GM21360 (cell line): ENCODE measurements at regions not wholly inside any gene's neighbourhood (a gene's known extent, or its start where the extent isn't known, plus 50 kb on each side); places are given as distances from the start of the nearest gene placed in this dataset.

ENCODE experiments used
- ATAC-seq: cut with Tn5 transposase; IDR thresholded peaks from one replicate; pipeline ENCODE4 v1.9.1; 2021; ENCODE audit warnings: mild to moderate bottlenecking, moderate library complexity; ENCODE audit not compliant: unreplicated experiment

DNA sequence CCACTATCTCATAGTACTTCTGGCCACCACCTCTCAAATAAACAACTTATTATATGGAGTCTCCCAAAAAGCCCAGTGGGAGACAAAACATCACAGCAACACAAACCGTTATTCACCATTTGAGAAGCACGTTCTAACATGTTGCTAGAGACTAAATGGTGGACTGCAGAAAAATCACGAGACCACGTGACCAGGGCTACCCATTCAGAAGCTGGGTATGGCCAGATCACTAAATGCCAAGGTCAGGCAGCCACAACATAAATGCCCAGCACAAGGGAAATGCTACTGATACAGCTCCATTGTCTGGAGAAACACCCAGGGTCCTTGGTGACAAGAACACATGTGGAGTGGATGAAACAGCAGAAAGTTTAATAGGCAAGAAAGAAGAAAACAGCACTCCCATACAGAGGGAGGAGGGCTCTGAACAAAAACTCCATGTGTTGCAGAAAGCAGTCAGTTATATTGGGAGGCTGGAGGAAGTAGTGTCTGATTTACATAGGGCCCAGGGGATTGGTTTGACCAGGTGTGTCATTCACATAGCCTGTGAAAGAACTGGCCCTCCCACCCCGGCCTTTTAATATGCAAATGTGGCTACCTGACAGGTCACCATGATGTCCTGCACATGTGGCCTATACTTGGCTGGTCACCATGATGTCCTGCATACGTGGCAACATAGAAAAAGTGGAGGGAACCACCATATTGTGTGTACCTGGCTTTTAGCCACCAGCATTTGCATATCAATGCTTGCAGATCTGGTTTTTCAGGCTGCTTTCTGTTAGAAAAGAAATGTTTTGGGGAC, 97.2 kb downstream of the TRIM36 start:
- no peak for ATAC-seq

DNA sequence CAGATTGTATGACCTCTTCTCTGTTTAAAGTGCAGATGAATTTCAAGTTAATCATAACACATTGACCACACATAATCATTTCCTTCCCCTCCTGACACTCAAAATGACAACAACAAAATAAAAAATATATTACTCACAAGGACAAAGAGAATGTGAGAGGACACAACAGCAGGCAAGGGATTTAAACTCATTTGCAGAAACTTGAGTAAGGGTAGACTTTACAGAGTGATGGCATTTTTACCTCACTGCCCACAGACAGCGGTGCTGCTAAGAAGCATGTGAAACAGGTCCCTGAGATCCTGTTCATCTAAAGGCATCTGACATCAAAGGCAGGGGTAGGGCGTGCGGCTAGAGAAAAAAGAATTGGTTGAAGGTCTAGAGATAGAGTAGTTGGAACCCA, 99.0 kb downstream of the TRIM36 start:
- no peak for ATAC-seq

DNA sequence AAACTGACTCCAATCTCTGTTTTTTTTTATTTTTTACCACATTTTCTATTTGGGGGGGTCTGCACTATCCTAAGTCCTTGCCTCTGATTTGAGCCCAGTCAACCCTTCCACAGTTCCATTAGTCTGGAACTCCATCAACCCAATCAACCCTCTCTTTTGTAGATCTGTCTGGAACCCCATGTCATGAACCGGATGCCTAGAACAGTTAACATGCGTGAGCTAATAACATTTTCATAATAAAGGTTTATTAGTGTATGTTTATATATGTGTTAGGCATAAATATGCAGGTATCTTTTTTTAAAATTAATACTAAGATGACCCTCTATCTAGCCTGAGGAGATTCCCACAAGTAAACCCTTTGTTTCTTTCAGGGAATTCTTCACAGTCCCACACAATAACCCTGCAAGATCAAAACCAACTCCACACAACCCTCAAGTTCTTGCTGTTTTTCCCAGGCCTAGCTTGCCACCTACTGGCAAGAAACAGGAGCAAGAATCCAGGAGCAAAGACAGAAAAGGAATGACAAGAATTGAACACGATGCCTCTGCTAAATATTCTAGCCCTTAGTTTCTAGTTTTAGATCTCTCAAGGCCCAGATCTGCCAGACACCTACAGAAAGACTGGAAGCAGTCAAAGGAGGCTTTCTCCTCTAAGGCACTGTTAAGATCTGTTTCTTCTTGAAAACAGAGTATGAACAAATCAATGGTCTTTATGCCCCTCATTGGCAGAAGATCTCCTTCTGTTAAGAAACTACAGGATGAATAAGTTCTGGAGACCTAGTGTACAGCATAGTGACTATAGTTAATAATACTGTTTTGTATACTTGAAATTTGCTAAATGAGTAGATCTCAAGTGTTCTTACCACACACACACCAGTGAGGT, 100.4 kb downstream of the TRIM36 start:
- ATAC-seq = peak; percentile 50

DNA sequence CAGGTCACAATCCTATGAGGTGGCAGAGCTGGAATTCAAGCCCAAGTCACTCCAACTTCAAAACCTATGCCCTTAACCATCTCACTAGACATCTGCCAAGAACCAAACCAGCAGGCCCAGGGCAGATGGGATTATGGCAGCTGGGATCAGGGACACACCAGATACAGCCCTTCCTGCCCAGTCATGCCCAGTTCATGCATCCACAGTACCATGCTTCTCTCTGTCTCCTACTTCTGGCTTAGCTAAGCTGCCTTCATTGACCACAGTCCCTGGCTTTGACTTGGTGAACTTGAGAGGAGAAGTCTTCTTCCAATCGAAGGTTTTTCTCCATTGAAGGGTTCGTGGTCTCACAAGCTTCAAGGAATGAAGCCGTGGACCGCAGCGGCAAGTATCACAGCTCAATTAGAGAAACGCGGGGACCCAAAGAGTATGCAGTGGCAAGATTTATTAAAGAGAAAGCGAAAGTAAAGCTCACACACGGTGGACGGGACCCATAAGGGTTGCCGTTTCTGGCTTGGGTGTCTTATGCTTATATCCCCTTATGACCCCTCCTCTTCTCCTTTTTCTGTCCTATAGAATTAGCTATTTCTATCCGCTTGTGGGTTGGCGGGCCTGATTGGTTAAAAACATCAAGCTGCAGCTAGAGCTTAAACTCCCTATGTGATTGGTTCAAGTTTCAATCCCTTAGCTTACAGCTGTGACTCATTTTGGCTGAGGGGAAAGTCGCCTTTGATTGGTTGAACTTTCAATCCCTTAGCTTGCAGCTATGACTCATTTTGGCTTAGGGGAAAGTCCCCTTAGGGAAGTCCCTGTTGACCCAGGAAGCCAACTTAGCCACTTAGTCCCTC, 101.2 kb downstream of the TRIM36 start:
- peak; percentile 73 for ATAC-seq

DNA sequence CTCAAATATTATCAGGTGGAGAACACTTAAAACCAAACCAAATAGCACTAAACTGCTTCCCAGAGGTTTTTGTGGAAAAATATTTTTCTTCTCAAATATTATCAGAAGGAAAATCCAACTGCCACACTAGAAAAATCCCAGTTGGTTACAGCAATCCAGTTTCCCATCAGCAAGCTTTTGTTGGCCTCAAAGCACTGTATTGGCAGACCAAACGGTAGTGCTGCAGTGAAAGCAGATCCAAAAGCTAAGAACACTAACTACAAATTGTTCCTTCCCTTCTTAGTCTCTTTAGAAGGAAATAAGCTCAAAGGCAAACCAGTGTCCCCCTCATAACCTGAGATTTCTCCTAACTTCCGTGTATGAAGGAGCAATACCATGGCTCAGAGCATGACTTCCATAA, 105.3 kb downstream of the TRIM36 start:
- no peak for ATAC-seq

DNA sequence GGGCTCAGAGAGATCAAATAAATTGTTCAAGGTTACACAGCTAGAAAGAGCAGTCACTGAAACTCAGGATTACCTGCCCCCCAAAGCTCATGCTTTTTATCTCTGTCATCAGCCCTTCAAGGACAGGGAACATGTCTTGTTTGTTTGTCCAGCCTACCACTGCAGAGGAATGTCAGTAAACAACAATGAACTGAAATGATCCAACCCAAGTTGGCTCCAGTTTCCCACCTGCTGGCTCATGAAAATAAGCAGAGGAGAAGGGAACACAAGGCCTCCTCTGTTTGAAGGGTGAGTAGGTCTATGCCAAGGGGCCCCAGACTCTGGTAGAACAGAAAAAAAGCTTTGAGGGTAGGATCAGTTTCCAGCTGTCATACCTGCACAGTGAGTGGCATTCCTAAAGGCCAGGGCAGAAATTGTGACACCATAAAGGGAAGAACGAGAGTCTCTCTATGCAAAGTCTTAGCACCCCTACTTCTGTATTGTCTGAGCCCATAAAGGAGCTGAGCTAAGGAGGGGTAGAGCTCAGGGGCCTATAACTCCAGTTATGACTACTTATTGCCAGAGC, 115.2 kb downstream of the TRIM36 start:
- ATAC-seq = no peak

DNA sequence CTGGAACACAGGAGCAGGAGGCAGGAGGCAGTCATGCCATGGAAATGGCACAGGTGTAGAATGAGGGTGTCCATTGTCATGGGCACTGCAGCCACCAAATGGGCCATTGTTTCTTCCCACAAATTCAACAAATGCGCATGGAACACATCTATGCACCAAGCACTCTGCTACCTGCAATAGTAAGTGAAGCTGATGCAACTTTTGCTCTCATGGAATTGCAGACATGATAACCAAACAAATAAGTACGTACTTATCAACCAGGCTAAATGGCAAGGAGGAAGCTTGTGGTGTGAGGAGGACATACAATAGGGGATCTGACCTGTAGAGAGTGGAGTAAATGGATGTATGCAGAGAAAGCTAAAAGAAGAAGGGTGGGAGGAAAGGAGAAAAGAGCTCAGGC, 116.8 kb downstream of the TRIM36 start:
- ATAC-seq = no peak

DNA sequence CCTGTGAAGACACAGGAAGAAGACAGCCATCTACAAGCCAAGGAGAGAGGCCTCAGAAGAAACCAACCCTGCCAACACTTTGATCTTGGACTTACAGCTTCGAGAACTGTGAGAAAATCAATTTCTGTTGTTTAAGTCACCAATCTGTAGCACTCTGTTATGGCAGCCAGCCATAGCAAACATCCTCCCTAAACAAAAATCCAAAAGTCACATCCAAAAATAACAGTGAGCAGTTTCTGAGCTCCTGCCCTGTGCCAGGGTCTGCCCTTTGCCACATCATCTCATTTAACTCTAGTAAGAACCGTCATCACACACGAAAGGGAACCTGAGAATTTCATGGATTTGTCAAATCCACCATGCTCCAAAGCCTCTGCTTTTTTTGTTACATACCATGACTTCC, 118.8 kb downstream of the TRIM36 start:
- ATAC-seq = no peak

DNA sequence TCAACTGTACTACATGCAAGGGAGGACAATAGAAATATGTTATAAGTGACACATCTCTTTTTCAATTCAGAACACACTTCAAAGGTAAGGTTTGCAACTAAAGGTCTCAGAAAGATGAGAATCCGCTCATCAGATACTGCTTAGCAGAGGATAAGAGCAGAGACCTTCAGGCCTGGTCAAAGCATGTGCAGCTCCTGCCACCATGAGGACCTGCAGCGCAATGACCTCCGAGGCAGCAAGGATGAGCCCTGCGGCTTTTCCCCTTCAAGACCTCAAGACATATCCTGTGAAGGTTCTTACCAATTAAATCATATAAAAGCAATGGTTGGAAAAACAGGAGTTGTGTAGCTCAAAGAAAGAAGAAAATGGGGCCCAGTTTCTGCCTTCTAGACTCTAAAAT, 135.8 kb downstream of the TRIM36 start:
- ATAC-seq = no peak

DNA sequence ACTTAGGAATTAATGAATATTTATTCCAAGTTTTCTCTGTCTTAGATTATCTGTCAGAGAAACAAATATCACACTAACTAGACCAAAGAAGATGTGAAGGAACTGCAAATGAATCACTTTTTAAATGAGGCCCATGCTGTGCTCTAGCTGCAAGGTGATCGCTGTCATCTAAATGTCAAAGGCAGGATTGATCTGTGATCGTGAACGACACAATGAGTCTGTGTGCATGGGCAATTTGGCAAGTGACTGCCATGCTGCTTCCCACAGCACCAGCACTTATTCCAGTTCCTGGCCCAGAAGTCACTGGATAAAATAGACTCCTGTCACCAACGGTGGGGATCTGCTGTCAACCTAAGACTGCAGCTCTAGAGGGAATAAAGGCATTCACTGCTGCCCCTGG, 141.2 kb downstream of the TRIM36 start:
- ATAC-seq = no peak

DNA sequence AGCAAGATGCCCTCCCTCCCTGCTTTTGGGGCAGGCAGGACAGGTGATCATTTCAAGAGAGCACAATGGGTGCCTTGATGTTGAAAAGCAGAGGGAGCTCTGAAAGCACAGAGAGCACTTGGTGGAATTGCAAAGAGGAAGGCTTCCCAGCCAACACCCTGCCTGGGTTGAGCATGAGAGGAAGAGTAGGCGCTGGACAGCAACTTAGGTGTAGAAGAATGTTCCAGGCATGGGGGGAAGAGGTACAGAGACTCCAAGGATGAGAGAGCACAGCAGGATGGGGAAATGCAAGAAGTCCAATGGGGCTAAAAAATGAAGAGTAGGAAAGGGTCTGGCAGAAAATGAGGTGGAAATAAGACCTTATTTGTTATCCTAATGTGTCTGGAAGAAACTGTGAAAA, 144.8 kb downstream of the TRIM36 start:
- no peak for ATAC-seq

DNA sequence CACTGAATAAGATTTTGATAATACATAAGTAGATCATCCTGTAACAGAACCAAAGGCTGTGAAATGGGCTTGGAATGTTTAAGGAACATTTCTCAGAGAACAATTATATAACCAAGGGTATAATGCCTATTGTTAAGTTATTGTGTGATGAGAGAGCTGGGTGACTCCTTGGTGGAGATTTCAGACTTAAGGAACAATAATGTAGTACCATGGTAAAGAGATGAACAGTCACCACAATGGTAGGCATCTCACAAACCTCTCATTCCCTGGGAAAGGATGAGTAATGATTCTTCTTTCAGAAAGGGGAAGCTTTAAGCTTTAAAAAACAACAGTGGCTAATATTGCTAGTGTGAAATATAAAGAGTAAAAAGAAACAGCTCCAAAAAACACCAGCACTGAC, 147.4 kb downstream of the TRIM36 start:
- ATAC-seq = no peak

DNA sequence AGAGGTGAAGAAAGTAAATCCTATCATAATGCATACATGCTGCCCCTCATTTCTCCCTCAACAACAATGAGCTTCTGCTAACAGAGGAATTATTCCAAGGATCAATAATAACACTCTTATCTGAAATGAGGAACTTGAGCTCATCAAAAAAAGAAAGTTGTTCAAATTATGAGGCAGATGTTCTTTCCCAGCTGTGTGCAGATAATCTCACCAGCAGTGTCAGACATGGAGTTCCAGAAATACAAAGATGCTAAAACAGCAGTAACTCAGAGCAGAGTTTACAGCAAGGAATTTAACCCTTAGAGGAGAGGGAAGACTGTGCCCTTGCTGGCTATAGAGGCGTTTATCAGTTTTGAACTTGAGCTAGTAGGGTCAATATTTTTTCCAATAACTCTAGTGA, 153.1 kb downstream of the TRIM36 start:
- ATAC-seq = no peak

DNA sequence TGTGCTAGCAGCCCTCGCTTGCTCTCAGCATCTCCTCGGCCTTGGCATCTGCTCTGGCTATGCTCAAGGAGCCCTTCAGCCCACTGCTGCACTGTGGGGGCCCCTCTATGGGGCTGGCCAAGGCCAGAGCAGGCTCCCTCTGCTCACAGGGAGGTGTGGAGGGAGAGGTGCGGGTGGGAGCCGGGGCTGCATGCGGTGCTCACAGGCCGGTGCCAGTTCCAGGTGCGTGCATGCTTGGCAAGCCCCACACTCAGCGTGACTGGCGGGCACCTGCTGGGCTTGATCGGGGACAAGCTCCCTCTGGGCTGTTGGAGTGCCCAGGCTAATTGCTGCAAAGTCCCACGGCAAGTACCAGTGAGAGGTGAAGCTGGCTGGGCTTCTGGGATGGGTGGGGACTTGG, 170.5 kb downstream of the TRIM36 start:
- no peak for ATAC-seq

DNA sequence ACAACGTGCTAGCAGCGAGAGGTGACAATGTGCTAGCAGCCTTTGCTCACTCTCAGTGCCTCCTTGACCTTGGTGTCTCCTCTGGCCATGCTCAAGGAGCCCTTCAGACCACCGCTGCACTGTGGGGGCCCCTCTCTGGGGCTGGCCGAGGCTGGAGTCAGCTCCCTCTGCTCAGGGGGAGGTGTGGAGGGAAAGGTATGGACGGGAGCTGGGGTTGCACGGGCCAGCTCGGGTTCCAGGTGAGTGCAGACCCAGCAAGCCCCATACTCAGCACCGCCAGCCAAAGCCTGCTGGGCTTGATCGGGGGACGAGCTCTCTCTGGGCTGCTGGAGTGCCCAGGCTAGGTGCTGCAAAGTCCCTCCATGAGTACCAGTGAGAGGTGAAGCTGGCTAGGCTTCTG, 180.2 kb downstream of the TRIM36 start:
- ATAC-seq = no peak

DNA sequence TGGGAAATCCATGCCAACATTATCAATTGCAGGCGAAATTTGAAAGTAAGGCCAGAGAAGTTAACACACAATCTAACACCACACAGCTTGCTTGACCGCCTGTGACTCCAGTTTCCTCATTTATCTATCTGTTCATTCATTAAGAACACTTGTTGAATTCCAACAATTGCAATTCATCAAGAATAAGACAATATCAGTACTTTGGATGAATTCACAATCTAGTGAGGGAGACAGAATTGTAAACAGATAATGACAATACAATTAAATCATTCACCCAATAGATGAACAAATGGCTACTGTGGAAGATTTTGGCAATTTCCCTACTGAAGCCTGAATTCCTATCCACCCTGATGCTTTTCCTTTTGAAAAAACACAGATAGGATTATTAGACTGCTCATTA, 181.6 kb downstream of the TRIM36 start:
- ATAC-seq = no peak

DNA sequence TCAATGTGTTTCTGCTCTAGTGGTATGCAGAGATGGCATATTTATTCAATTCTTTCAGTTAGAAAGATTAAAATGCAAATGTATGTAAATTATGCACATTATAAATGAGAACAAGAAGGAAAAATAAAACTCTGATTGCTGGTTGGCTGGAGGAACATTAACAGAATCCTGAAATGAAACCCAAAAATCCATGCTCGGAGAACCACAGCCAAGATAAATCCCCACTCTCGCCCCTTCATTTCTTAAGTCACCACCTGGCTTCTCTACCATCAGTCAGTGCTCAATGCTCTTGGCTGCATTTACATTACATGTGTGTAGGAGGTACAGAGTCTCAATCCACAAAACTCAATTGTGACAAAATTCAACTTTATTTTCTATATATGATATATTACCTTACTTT, 184.9 kb downstream of the TRIM36 start:
- no peak for ATAC-seq

DNA sequence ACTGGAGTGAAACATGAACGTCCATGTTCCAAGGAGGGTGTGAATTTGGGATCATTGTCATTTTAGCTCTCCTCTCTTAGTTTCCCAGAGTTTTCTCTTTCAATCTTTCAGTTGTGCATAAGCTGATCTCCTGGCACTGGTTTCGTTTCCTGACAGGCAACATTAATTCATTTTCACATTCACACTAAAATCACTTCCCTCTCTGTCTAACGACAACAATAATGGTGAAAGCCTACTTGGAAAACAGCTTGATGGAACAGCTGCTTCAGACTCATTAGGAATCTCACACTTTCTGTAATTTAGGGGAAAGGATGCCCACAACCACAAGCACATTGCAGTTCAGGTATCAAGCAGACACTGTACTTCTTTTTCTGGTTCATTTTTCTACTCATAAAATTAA, 188.6 kb downstream of the TRIM36 start:
- ATAC-seq = no peak

DNA sequence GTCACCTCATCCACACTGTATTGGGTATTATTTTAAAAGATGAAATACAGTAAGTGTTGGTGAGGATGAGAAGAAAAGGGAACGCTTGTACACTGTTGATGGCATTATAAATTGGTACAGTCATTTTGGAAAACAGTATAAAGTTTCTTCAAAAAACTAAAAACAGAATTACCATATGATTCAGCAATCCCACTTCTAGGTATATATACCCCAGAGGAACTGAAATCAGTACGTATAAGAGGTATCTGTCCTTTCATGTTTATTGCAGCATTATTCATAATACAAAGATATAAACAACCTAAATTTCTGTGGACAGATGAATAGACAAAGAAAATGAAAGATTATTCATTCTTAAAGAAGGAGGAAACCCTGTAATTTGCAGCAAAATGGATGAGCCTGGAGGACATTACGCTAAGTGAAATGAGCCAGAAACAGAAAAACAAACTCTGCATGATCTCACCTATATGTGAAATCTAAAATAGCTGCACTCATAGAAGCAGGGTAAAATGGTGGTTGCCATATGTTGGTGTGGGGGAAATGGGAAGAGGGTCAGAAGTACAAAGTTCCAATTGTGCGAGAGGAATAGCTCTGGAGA, 191.6 kb downstream of the TRIM36 start:
- peak; percentile 86 for ATAC-seq

DNA sequence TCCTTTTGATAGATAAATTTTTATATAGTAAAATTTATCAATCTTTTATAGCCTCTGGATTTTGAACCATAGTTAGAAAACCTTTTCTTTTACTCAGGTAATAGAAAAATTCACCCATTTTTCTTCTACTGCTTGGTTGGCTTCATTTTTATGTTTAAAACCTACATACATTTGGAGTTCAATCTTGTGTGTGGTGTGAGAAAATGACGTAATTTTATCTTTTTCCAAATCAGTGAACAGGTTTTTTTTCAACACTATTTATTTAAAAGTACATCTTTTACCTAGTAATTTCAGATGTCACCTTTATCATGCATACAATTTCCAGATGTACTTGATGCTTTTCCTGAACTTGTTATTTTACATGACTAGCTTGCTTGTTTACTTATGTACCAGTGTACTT, 200.2 kb downstream of the TRIM36 start:
- no peak for ATAC-seq

DNA sequence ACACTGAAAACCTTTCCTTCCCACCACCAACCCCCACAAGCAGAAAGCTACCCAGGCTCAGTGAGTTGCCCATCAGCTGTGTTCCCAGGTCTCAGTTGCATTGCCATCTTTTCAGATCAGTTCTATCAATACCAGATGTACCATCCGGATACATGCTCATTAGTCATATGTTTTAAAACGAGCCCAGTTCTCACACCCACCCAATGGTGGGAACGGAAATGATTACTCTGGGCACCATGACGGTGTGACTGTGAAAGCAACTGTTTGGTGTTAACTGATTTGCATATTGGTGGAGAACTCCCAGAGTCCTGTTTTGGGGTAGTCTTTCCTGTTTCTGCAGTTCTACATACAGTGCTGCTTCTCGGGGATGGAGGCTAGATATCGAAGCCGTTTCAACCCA, 212.3 kb downstream of the TRIM36 start:
- peak; percentile 83 for ATAC-seq
